GM13977 (cell line): ENCODE measurements at regions not wholly inside any gene's neighbourhood (a gene's known extent, or its start where the extent isn't known, plus 50 kb on each side); places are given as distances from the start of the nearest gene placed in this dataset.
"Not testable (repeated sequence)": the region's sequence is repeated elsewhere in the genome, so short reads cannot be mapped to it uniquely, and the experiment has no call there.

ENCODE experiments used
- DNase-seq: peaks from one replicate; pipeline ENCODE4 v3.0.0; 2012; ENCODE audit warnings: low spot score
- CTCF ChIP-seq: IDR thresholded peaks from 2 replicates; pipeline ENCODE4 v1.5.1; 2012; ENCODE audit warnings: mild to moderate bottlenecking, control low read depth; ENCODE audit not compliant: insufficient read depth; ENCODE audit errors: extremely low read depth, missing control alignments
- in situ Hi-C: fragments of 300-500 bp; cut with MboI; formaldehyde crosslinking; loops from one replicate; pipeline ENCODE4 v1.12.0; 2022; ENCODE audit warnings: low sequenced_read_pairs, low pct_unique_long_range_greater_than_20kb, mixed read lengths, inconsistent platforms; ENCODE audit not compliant: unreplicated experiment

GRCh38 chr3:33975463-33975862 lies 177.0 kb downstream of the PDCD6IP start:
- no peak for DNase-seq
- in situ Hi-C loops, result no loop called here
- no peak for TF ChIP-seq CTCF

GRCh38 chr3:33977227-33977626 lies 178.8 kb downstream of the PDCD6IP start:
- TF ChIP-seq CTCF, result no peak
- no peak for DNase-seq
- in situ Hi-C loops, result no loop called here

- peak; percentile 45 for TF ChIP-seq CTCF
- in situ Hi-C loops, result no loop called here
- DNase-seq, result no peak
Measured at GRCh38 chr3:33980252-33980651, 181.8 kb downstream of the PDCD6IP start.

- no peak for DNase-seq
- in situ Hi-C loops, result no loop called here
- TF ChIP-seq CTCF, result no peak
Measured at GRCh38 chr3:33982269-33982798, 183.9 kb downstream of the PDCD6IP start.

- DNase-seq, in situ Hi-C loops: not testable (repeated sequence)
Measured at GRCh38 chr3:33982949-33983348, 184.5 kb downstream of the PDCD6IP start.

- in situ Hi-C loops, result no loop called here
- no peak for DNase-seq
- TF ChIP-seq CTCF, result no peak
Measured at GRCh38 chr3:33989229-33989628, 190.8 kb downstream of the PDCD6IP start.

GRCh38 chr3:33991673-33992072 lies 193.2 kb downstream of the PDCD6IP start:
- TF ChIP-seq CTCF, result no peak
- DNase-seq, result no peak
- in situ Hi-C loops, result no loop called here
